ENCODE measurements at regions not wholly inside any gene's neighbourhood (a gene's known extent, or its start where the extent isn't known, plus 50 kb on each side); places are given as distances from the start of the nearest gene placed in this dataset.
"Not testable (repeated sequence)": the region's sequence is repeated elsewhere in the genome, so short reads cannot be mapped to it uniquely, and the experiment has no call there.

DNA sequence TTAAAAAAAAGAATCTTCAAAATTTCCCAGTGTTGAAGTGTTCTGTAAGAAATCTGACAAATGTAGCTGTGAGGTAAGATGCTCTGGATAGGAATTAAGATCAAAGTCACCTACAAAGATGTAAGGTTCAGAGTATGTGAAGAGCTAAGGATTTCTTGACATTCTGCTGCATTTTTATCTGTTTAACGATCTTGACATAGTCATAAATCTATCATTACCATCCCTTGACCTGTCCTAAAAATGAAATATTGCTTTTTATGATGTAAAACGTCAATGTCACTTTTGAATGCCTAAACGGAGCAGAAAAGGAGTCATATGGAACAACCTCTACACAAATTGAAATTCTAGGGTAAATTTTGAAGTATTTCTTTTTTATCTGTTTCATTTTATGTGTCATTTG, 939.3 kb downstream of the CDH18 start:
- Mint-ChIP-seq H3K4me1 (no peaks in the 10 kb centered on the region), H3K36me3 (ENCODE audit: low read depth) (no peaks in the 10 kb centered on the region), H3K27me3 (no peaks in the 10 kb centered on the region)

DNA sequence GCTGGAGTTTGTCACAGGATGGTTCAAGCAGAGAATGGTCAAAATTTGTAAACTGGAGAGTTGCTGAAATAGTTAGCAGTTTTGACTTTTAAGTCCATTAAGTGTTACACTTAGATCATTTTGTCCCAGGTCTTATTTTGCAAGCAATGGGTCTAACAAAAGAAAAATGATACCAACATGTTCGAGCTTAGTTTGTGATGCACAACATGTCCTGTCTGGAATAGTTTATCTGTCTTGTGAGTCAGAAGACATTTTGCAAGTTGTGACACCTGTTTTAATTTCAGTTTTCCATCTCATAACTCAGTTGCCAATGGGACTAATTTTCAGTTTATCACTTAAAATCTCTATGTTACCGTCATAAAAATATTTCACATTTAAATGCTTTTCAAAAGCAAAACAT, 929.8 kb downstream of the CDH18 start:
- DNase-seq, result no peak
- Mint-ChIP-seq H3K27ac (no peak overlapping the region), H3K4me3 (no peak overlapping the region), H3K9me3 (peaks cover 4% of the 10 kb centered on the region), H3K4me1 (no peaks in the 10 kb centered on the region), H3K27me3 (no peaks in the 10 kb centered on the region), H3K36me3 (ENCODE audit: low read depth) (no peaks in the 10 kb centered on the region)
- intact Hi-C loops (cut with micrococcal nuclease), result no loop called here

More for the DNA sequence above, 939.3 kb downstream of the CDH18 start:
- no peak overlapping the region for H3K27ac Mint-ChIP-seq
- DNase-seq, result no peak
- no peak overlapping the region for H3K4me3 Mint-ChIP-seq
- intact Hi-C loops (cut with micrococcal nuclease), result no loop called here
- peaks cover 7% of the 10 kb centered on the region for H3K9me3 Mint-ChIP-seq

DNA sequence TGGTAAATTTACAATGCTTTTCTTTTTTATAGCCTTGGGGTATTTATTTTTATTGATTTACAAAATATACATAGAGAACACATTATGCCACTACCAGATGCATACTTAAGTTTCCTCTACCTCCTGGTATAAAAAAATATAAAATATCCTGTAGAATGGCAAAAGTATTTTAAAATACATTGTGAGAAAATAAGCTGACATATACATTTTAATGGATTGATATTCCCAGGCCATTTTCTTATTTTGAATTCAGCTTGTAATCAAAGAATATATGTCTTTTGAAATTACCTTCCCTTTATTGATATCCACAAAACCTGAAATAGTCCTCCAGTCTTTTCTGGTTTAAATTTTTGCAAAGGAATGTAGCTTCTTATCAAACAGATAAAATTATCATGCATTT, 923.9 kb downstream of the CDH18 start:
- peaks cover 4% of the 10 kb centered on the region for H3K9me3 Mint-ChIP-seq
- no peaks in the 10 kb centered on the region for H3K36me3 Mint-ChIP-seq (ENCODE audit: low read depth)
- no peak for DNase-seq
- H3K4me1 Mint-ChIP-seq, result no peaks in the 10 kb centered on the region
- H3K27ac Mint-ChIP-seq, result no peak overlapping the region
- H3K4me3 Mint-ChIP-seq, result no peak overlapping the region
- H3K27me3 Mint-ChIP-seq, result no peaks in the 10 kb centered on the region
- intact Hi-C loops (cut with micrococcal nuclease), result no loop called here

DNA sequence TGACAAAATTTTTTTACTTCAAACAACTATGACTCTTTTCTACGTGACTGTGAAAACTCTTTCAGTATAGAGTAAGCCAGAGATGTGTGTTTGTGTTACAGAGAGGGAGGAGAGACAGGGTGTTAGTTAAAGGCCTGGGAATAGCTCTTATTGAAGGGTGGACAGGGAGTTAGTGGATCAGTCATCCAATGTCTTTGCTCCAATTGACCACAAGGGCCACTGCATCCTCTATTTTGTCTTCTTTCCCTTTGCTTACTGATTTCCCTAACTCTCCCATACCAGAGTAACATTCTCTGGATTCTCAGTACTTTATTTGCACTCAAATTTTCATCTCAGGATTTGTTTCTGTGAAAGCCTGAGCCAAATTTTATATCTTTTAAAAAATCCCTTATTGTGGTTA, 920.3 kb downstream of the CDH18 start:
- no peaks in the 10 kb centered on the region for H3K9me3 Mint-ChIP-seq
- no peak overlapping the region for H3K4me3 Mint-ChIP-seq
- H3K4me1 Mint-ChIP-seq, result no peaks in the 10 kb centered on the region
- no peak for DNase-seq
- intact Hi-C loops (cut with micrococcal nuclease), result no loop called here
- no peaks in the 10 kb centered on the region for H3K36me3 Mint-ChIP-seq (ENCODE audit: low read depth)
- no peak overlapping the region for H3K27ac Mint-ChIP-seq
- H3K27me3 Mint-ChIP-seq, result no peaks in the 10 kb centered on the region

DNA sequence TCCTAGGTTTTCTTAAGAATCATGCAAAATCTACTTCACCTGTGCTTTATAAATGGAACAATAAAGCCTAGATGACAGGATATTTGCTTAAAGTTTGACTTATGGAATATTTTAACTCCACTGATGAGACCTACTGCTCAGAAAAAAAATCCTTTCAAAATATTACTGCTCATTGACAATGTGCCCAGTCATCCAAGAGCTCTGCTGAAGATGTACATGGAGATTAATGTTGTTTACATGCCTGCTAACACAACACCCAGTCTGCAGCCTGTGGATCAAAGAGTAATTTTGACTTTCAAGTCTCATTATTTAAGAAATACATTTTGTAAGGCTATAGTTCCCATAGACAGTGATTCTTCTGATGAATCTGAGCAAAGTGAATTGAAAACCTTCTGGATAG, 889.6 kb downstream of the CDH18 start:
- Mint-ChIP-seq H3K27ac (no peak overlapping the region), H3K9me3 (no peaks in the 10 kb centered on the region), H3K27me3 (no peaks in the 10 kb centered on the region), H3K36me3 (ENCODE audit: low read depth) (no peaks in the 10 kb centered on the region), H3K4me3 (no peak overlapping the region), H3K4me1 (no peaks in the 10 kb centered on the region)
- intact Hi-C loops (cut with micrococcal nuclease), result no loop called here
- no peak for DNase-seq

DNA sequence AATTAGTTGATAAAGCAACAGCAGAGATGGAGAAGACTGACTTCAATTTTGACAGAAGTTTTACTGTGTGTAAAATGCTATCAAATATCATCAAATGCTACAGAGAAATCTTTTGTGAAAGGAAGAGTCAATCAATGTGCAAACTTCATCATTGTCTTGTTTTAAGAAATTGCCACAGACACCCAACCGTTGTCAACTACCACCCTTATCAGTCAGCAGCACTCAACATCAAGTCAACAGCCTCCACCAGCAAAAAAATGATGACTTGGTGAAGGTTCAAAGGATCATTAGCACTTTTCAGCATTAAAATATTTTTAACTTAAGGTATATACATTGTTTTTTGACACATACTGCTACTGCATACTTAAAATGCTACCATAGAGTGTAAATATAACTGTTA, 888.8 kb downstream of the CDH18 start:
- no peaks in the 10 kb centered on the region for H3K4me1 Mint-ChIP-seq
- no peak for DNase-seq
- H3K27ac Mint-ChIP-seq, result no peak overlapping the region
- no peaks in the 10 kb centered on the region for H3K36me3 Mint-ChIP-seq (ENCODE audit: low read depth)
- no peak overlapping the region for H3K4me3 Mint-ChIP-seq
- H3K9me3 Mint-ChIP-seq, result no peaks in the 10 kb centered on the region
- intact Hi-C loops (cut with micrococcal nuclease), result no loop called here
- no peaks in the 10 kb centered on the region for H3K27me3 Mint-ChIP-seq

DNA sequence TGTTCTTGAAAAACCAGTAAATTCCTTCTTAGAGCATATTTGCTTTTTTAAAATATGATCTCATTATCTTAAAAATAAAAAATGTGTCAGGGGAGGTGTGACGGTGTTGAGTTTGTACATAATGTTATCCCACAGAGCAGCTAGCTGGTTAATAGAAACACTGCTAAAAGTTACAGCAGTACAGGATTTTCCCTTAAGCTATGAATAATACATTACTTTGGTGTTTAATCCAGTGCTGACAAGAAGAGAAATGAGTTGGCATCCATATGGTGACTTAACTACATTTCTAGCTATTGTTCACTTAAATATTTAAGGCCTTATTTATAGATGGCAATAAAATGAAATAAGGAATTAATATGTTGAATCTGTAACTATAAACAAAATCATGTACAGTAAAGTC, 883.1 kb downstream of the CDH18 start:
- DNase-seq, result no peak
- Mint-ChIP-seq H3K36me3 (ENCODE audit: low read depth) (no peaks in the 10 kb centered on the region), H3K4me3 (no peak overlapping the region), H3K4me1 (no peaks in the 10 kb centered on the region), H3K27ac (no peak overlapping the region), H3K27me3 (no peaks in the 10 kb centered on the region), H3K9me3 (no peaks in the 10 kb centered on the region)
- intact Hi-C loops (cut with micrococcal nuclease), result no loop called here

DNA sequence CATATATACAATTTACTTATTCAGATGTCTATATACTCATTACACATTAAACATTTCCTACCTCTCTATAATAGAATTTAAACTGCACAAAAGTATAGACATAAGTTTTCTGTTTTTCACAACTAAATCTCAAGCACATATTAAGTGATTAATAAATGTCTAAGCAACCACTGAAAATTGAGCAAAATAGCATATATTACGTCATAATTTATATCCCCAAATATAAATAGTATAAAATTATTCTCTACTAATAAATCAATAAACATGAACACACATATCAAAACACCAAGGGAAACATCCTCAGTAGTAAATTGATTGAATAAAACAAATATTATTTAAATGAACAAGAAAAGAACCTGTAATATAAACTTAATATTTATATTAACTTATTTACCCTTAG, 865.1 kb downstream of the CDH18 start:
- no peak for DNase-seq
- H3K36me3 Mint-ChIP-seq (ENCODE audit: low read depth), result no peaks in the 10 kb centered on the region
- H3K4me1 Mint-ChIP-seq, result no peaks in the 10 kb centered on the region
- no peak overlapping the region for H3K4me3 Mint-ChIP-seq
- no peak overlapping the region for H3K27ac Mint-ChIP-seq
- intact Hi-C loops (cut with micrococcal nuclease), result no loop called here
- H3K9me3 Mint-ChIP-seq, result no peaks in the 10 kb centered on the region
- no peaks in the 10 kb centered on the region for H3K27me3 Mint-ChIP-seq

DNA sequence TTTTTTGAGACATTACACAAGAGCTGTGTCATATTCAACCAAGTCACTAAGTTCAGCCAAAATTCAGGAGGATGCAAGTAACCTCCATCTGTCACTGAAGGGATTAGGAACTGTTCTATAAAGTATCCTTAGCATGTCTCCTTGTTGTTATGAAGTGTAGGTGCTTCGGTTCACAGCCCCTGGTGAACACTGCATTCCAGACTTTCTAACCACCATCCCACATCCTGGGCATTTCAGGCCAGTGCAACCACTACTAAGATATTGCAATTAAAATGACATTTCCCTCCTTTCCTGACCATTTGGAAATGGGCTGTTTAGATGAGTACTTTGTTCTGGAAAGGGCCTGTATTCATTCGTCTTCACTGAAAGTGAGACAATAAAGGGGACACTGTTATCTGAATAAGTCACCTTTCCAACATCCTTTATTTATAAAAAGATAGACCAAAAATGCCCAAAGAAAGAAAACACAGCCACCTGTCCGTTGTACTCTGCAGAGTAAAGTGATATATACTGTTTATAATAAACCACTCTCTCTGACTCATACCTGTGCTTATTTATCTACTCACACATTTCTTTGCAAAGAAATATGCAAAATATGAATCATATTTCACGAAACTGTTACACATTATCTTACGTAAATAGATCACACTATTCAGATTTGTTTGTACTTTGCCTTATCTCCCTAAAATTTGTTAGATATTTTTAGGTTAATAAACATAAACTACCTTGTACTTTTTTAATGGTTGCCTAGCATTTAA, 861.9 kb downstream of the CDH18 start:
- Mint-ChIP-seq H3K27ac (no peak overlapping the region), H3K4me1 (no peaks in the 10 kb centered on the region), H3K4me3 (no peak overlapping the region), H3K27me3 (no peaks in the 10 kb centered on the region), H3K36me3 (ENCODE audit: low read depth) (no peaks in the 10 kb centered on the region), H3K9me3 (peaks cover 2% of the 10 kb centered on the region)
- intact Hi-C loops (cut with micrococcal nuclease), result no loop called here
- DNase-seq, result no peak

DNA sequence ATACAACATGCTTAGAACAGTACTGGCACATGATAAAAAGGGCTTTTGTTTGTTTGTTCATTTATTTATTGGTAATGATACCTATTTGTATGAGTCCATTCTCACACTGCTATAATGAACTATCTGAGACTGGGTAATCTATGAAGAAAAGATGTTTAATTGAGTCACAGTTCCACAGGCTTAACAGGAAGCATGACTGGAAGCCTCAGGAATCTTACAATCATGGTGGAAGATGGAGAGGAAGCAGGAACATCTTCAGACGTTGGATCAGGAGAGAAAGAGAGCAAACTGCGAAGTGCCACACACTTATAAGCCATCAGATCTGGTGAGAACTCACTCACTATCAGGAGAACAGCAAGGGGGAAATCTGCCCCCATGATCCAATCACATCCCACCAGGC, 847.7 kb downstream of the CDH18 start:
- DNase-seq, result no peak
- Mint-ChIP-seq H3K36me3 (ENCODE audit: low read depth) (no peaks in the 10 kb centered on the region), H3K9me3 (peaks cover 9% of the 10 kb centered on the region), H3K4me1 (no peaks in the 10 kb centered on the region), H3K27me3 (no peaks in the 10 kb centered on the region), H3K27ac (no peak overlapping the region), H3K4me3 (no peak overlapping the region)
- intact Hi-C loops (cut with micrococcal nuclease), result no loop called here

DNA sequence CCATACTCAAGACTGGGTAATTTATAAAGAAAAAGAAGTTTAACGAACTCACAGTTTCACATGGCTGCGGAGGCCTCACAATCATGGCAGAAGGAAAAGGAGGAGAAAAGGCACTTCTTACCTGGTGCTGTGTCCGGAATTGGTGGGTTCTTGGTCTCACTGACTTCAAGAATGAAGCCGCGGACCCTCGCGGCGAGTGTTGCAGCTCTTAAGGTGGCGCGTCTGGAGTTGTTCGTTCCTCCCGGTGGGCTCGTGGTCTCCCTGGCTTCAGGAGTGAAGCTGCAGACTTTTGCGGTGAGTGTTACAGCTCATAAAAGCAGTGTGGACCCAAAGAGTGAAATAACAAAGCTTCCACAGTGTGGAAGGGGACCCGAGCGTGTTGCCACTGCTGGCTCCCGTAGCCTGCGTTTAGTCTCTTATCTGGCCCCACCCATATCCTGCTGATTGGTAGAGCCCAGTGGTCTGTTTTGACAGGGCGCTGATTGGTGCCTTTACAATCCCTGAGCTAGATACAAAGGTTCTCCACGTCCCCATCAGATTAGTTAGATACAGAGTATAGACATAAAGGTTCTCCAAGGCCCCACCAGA, 846.0 kb downstream of the CDH18 start:
- H3K4me1 Mint-ChIP-seq; H3K36me3 Mint-ChIP-seq (ENCODE audit: low read depth); H3K27ac Mint-ChIP-seq; DNase-seq; H3K9me3 Mint-ChIP-seq; H3K27me3 Mint-ChIP-seq; intact Hi-C loops (cut with micrococcal nuclease); H3K4me3 Mint-ChIP-seq: not testable (repeated sequence)

DNA sequence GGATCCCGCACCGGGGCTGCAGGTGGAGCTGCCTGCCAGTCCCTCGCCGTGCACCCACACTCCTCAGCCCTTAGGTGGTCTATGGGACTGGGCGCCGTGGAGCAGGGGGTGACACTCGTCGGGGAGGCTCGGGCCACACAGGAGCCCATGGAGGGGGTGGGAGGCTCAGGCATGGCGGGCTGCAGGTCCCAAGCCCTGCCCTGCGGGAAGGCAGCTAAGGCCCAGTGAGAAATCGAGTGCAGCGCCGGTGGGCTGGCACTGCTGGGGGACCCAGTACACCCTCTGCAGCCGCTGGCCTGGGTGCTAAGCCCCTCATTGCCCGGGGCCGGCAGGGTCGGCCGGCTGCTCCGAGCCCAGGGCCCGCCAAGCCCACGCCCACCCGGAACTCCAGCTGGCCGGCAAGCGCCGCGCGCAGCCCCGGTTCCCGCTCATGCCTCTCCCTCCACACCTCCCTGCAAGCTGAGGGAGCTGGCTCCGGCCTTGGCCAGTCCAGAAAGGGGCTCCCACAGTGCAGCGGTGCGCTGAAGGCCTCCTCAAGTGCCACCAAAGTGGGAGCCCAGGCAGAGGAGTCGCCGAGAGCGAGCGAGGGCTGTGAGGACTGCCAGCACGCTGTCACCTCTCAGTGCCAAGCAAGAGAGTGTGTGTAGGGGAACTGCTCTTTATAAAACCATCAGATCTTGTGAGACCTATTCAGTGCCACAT, 845.1 kb downstream of the CDH18 start:
- intact Hi-C loops (cut with micrococcal nuclease); H3K9me3 Mint-ChIP-seq; H3K27me3 Mint-ChIP-seq; DNase-seq; H3K36me3 Mint-ChIP-seq (ENCODE audit: low read depth); H3K27ac Mint-ChIP-seq; H3K4me1 Mint-ChIP-seq; H3K4me3 Mint-ChIP-seq: not testable (repeated sequence)

DNA sequence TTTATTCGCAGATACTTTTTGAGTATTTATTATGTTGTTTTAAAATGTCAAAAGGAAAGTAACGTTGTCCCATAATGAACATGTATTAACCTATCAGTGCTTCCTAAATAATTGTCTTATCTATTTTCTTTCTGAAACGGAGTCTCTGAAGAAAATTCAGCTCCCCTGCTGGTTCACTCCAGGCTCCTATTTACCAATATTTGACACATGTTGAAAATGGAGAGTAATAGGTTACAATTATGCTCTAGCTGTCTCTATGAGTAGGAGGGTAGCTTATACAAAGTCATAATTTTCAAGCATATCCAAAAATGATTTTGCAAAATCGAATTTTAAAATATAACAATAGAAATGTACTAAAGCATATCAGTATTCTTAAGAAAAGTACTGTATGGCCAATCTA, 844.1 kb downstream of the CDH18 start:
- Mint-ChIP-seq H3K4me3 (no peak overlapping the region), H3K9me3 (peaks cover 7% of the 10 kb centered on the region), H3K36me3 (ENCODE audit: low read depth) (no peaks in the 10 kb centered on the region), H3K27ac (no peak overlapping the region), H3K27me3 (no peaks in the 10 kb centered on the region), H3K4me1 (no peaks in the 10 kb centered on the region)
- intact Hi-C loops (cut with micrococcal nuclease), result no loop called here
- no peak for DNase-seq

DNA sequence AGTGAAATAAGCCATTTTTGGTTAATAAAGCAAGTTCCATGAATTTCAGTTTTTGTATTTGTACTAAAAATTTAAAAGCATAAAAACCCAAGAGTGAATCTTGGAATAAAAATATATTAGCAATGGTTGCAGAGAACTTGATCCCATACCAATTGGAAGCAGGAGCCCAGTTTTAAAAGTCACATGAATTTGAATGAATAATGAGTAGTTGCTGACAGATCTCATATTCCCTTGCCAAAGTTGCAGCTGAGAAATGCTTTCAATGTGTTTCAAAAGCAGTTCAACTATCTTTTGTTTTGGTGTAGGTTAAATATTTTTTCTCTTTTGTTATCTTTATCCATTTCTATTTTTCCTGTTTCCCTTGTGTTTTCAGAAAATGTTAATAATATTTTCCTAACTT, 818.6 kb downstream of the CDH18 start:
- Mint-ChIP-seq H3K4me3 (no peak overlapping the region), H3K9me3 (no peaks in the 10 kb centered on the region), H3K27me3 (no peaks in the 10 kb centered on the region), H3K4me1 (no peaks in the 10 kb centered on the region), H3K36me3 (ENCODE audit: low read depth) (no peaks in the 10 kb centered on the region), H3K27ac (no peak overlapping the region)
- DNase-seq, result no peak
- intact Hi-C loops (cut with micrococcal nuclease), result no loop called here

All from activated CD4-positive, alpha-beta T cell treated with anti-CD3 and anti-CD28 coated beads, Interleukin-2, amount 10 ng/mL, durations not matched to agents 24 days and 14 days (primary cell).